MM.1S (cell line): ENCODE measurements at regions not wholly inside any gene's neighbourhood (a gene's known extent, or its start where the extent isn't known, plus 50 kb on each side); places are given as distances from the start of the nearest gene placed in this dataset.
"Not testable (repeated sequence)": the region's sequence is repeated elsewhere in the genome, so short reads cannot be mapped to it uniquely, and the experiment has no call there.

Experiments used
- DNase-seq: peaks from one replicate; pipeline ENCODE4 v3.0.0-alpha.2; 2015
- H2AFZ ChIP-seq: fragments of 300-600 bp; sonication (generic); 2 replicates; pipeline ENCODE4 v1.6.0; 2016; ENCODE audit warnings: antibody characterized with exemption, low read length
- H3F3A ChIP-seq: fragments of 300-600 bp; sonication (generic); 2 replicates; pipeline ENCODE4 v1.6.1; 2016; ENCODE audit warnings: mild to moderate bottlenecking, antibody characterized with exemption, low read length, moderate library complexity, mixed read lengths; ENCODE audit not compliant: insufficient read depth
- H3K27ac ChIP-seq: fragments of 300-600 bp; sonication (generic); 2 replicates; pipeline ENCODE4 v1.5.1; 2016; ENCODE audit warnings: mild to moderate bottlenecking, low read length
- H3K27me3 ChIP-seq: fragments of 300-600 bp; sonication (generic); replicated peaks from 2 replicates; pipeline ENCODE4 v1.6.0; 2016; ENCODE audit warnings: low read length; ENCODE audit not compliant: insufficient read depth
- H3K36me3 ChIP-seq: fragments of 300-600 bp; sonication (generic); replicated peaks from 2 replicates; pipeline ENCODE4 v1.6.1; 2016; ENCODE audit warnings: mild to moderate bottlenecking, low read length, mixed read lengths; ENCODE audit not compliant: insufficient read depth
- H3K4me1 ChIP-seq: fragments of 300-600 bp; sonication (generic); 2 replicates; pipeline ENCODE4 v1.6.1; 2016; ENCODE audit warnings: low read length, mixed read lengths
- H3K4me2 ChIP-seq: fragments of 300-600 bp; sonication (generic); 2 replicates; pipeline ENCODE4 v1.6.0; 2016; ENCODE audit warnings: low read depth, low read length
- H3K4me3 ChIP-seq: fragments of 300-600 bp; sonication (generic); 2 replicates; pipeline ENCODE4 v1.5.1; 2016; ENCODE audit warnings: low read length, mixed read lengths
- H3K79me2 ChIP-seq: fragments of 300-600 bp; sonication (generic); 2 replicates; pipeline ENCODE4 v1.6.1; 2016; ENCODE audit warnings: mixed run types, low read length, mixed read lengths
- H3K9ac ChIP-seq: fragments of 300-600 bp; sonication (generic); 2 replicates; pipeline ENCODE4 v1.6.1; 2016; ENCODE audit warnings: low read length, mixed read lengths
- H3K9me2 ChIP-seq: fragments of 300-600 bp; sonication (generic); replicated peaks from 2 replicates; pipeline ENCODE4 v1.6.1; 2016; ENCODE audit warnings: mild to moderate bottlenecking, low read length, mixed read lengths; ENCODE audit not compliant: insufficient read depth
- H3K9me3 ChIP-seq: fragments of 300-600 bp; sonication (generic); replicated peaks from 2 replicates; pipeline ENCODE4 v1.6.1; 2016; ENCODE audit warnings: mild to moderate bottlenecking, low read length, mixed read lengths; ENCODE audit not compliant: insufficient read depth
- H4K20me1 ChIP-seq: fragments of 300-600 bp; sonication (generic); 2 replicates; pipeline ENCODE4 v1.6.1; 2016; ENCODE audit warnings: mild to moderate bottlenecking, low read length, moderate library complexity, mixed read lengths; ENCODE audit not compliant: insufficient read depth
- EZH2 ChIP-seq: fragments of 300-600 bp; sonication (generic); optimal IDR thresholded peaks from 2 replicates; pipeline ENCODE3; 2017; ENCODE audit warnings: low read depth, mild to moderate bottlenecking, antibody characterized with exemption, low read length, mixed read lengths
- EZH2phosphoT487 ChIP-seq: fragments of 300-600 bp; sonication (generic); IDR thresholded peaks from 2 replicates; pipeline ENCODE4 v1.6.1; 2018; ENCODE audit warnings: antibody characterized with exemption, low read length
- TF ChIP-seq, protein P1 (sequence below): fragments of 300-600 bp; sonication (generic); IDR thresholded peaks from 2 replicates; pipeline ENCODE4 v1.5.1; 2016; ENCODE audit warnings: antibody characterized with exemption, low read length, mixed read lengths

GRCh38 chrX:76538860-76539259 lies 111.3 kb downstream of the MAGEE1 start:
- no peaks in the 10 kb centered on the region for H3K79me2 ChIP-seq
- no peak overlapping the region for H2AFZ ChIP-seq
- no peak overlapping the region for H3K9ac ChIP-seq
- H3F3A ChIP-seq = no peaks in the 10 kb centered on the region
- no peak for TF ChIP-seq EZH2
- TF ChIP-seq EZH2phosphoT487 = no peak
- TF ChIP-seq, protein P1, sequence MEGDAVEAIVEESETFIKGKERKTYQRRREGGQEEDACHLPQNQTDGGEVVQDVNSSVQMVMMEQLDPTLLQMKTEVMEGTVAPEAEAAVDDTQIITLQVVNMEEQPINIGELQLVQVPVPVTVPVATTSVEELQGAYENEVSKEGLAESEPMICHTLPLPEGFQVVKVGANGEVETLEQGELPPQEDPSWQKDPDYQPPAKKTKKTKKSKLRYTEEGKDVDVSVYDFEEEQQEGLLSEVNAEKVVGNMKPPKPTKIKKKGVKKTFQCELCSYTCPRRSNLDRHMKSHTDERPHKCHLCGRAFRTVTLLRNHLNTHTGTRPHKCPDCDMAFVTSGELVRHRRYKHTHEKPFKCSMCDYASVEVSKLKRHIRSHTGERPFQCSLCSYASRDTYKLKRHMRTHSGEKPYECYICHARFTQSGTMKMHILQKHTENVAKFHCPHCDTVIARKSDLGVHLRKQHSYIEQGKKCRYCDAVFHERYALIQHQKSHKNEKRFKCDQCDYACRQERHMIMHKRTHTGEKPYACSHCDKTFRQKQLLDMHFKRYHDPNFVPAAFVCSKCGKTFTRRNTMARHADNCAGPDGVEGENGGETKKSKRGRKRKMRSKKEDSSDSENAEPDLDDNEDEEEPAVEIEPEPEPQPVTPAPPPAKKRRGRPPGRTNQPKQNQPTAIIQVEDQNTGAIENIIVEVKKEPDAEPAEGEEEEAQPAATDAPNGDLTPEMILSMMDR = no peak
- no peaks in the 10 kb centered on the region for H3K4me1 ChIP-seq
- H3K27ac ChIP-seq = no peak overlapping the region
- no peaks in the 10 kb centered on the region for H3K9me2 ChIP-seq
- H3K36me3 ChIP-seq = no peaks in the 10 kb centered on the region
- H3K27me3 ChIP-seq = no peaks in the 10 kb centered on the region
- H3K4me2 ChIP-seq = no peak overlapping the region
- no peaks in the 10 kb centered on the region for H4K20me1 ChIP-seq
- no peak for DNase-seq
- no peaks in the 10 kb centered on the region for H3K9me3 ChIP-seq
- H3K4me3 ChIP-seq = no peak overlapping the region

GRCh38 chrX:76543381-76543780 lies 115.9 kb downstream of the MAGEE1 start:
- DNase-seq, H2AFZ ChIP-seq, H4K20me1 ChIP-seq, H3K9me2 ChIP-seq, H3K4me3 ChIP-seq, H3K36me3 ChIP-seq, H3K27ac ChIP-seq, H3K4me2 ChIP-seq, H3K4me1 ChIP-seq, H3K9ac ChIP-seq, H3K9me3 ChIP-seq, H3F3A ChIP-seq, H3K79me2 ChIP-seq, H3K27me3 ChIP-seq: not testable (repeated sequence)

DNA sequence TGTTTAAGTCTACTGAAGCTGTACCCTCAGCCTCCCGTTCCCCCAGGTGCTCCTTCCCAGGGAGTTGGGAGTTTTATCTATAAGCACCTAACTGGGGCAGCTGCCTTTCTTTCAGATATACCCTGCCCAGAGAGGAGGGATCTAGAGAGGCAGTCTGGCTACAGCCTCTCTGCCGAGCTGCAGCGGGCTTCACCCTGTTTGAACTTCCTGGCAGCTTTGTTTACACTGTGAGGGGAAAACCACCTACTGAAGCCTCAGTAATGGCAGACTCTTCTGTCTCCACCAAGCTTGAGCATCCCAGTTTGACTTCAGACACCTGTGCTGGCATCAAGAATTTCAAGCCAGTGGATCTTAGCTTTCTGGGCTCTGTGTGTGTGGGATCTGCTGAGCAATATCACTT lies 122.5 kb downstream of the MAGEE1 start:
- Histone ChIP-seq H3K27ac (no peak overlapping the region), H3K9me2 (no peaks in the 10 kb centered on the region), H3K27me3 (no peaks in the 10 kb centered on the region), H3F3A (no peaks in the 10 kb centered on the region), H3K4me1 (no peaks in the 10 kb centered on the region), H2AFZ (no peak overlapping the region), H3K4me2 (no peak overlapping the region), H3K4me3 (no peak overlapping the region), H3K36me3 (no peaks in the 10 kb centered on the region), H3K9ac (no peak overlapping the region), H3K79me2 (no peaks in the 10 kb centered on the region), H4K20me1 (no peaks in the 10 kb centered on the region), H3K9me3 (no peaks in the 10 kb centered on the region)
- peak; percentile 19 for DNase-seq
- TF ChIP-seq, protein P1 = no peak
- no peak for TF ChIP-seq EZH2
- no peak for TF ChIP-seq EZH2phosphoT487

DNA sequence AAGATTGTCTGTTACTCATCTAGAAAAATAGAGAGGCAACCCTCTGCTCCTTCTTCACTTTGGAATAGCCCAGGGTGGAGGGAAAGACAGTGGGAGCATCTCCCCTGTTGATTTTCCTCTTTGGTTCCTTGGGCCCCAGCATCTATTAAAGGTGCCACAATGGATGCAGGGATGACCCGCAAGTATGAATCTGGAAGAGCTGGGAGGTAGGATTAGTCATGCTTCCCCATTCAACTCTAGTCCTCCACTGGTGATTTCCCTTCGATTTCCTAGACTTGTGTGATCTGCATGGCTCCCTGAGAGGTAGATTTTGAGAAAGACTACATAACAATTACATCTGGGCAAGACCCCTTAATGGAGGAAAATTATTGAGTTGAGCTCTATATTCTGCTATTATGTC lies 127.8 kb downstream of the MAGEE1 start:
- Histone ChIP-seq H3K9me2 (no peaks in the 10 kb centered on the region), H3K27me3 (no peaks in the 10 kb centered on the region), H3K27ac (no peak overlapping the region), H3K79me2 (no peaks in the 10 kb centered on the region), H3K4me2 (no peak overlapping the region), H2AFZ (no peak overlapping the region), H3K9ac (no peak overlapping the region), H4K20me1 (no peaks in the 10 kb centered on the region), H3K36me3 (no peaks in the 10 kb centered on the region), H3K4me1 (no peaks in the 10 kb centered on the region), H3F3A (no peaks in the 10 kb centered on the region), H3K9me3 (no peaks in the 10 kb centered on the region), H3K4me3 (no peak overlapping the region)
- TF ChIP-seq, protein P1 = no peak
- TF ChIP-seq EZH2phosphoT487 (no peak), EZH2 (no peak)
- no peak for DNase-seq
